Effector memory CD8-positive, alpha-beta T cell (primary cell): ENCODE measurements at regions not wholly inside any gene's neighbourhood (a gene's known extent, or its start where the extent isn't known, plus 50 kb on each side); places are given as distances from the start of the nearest gene placed in this dataset.

ENCODE experiments used
- ATAC-seq: fragments of 150-1000 bp; cut with Tn5 transposase; replicated peaks from 2 replicates; pipeline ENCODE4 v1.10.0; 2021; ENCODE audit warnings: mild to moderate bottlenecking, moderate library complexity
- DNase-seq, 3 experiments: peaks; one replicate each; pipeline ENCODE4 v3.0.0; 2021
- H3K27ac Mint-ChIP-seq, 2 donors: one replicate each; pipeline ENCODE4 v1.8.0; 2022; ENCODE audit warnings: mild to moderate bottlenecking in 2 of 2, mixed read lengths in 2 of 2, moderate library complexity in 2 of 2
- H3K27me3 Mint-ChIP-seq, 2 donors: one replicate each; pipeline ENCODE4 v1.8.0; 2022; ENCODE audit warnings: mixed read lengths in 2 of 2
- H3K36me3 Mint-ChIP-seq: one replicate; pipeline ENCODE4 v1.8.0; 2022; ENCODE audit warnings: mild to moderate bottlenecking, moderate library complexity, mixed read lengths; ENCODE audit not compliant: insufficient read depth
- H3K4me1 Mint-ChIP-seq, 2 donors: one replicate each; pipeline ENCODE4 v1.8.0; 2022; ENCODE audit warnings: low read depth in 2 of 2, mixed read lengths in 2 of 2
- H3K4me3 Mint-ChIP-seq, 2 donors: one replicate each; pipeline ENCODE4 v1.8.0; 2022; ENCODE audit warnings: mild to moderate bottlenecking in 2 of 2, mixed read lengths in 2 of 2, moderate library complexity in 2 of 2
- H3K9me3 Mint-ChIP-seq, 2 donors: one replicate each; pipeline ENCODE4 v1.8.0; 2022; ENCODE audit warnings: mixed read lengths in 2 of 2

DNA sequence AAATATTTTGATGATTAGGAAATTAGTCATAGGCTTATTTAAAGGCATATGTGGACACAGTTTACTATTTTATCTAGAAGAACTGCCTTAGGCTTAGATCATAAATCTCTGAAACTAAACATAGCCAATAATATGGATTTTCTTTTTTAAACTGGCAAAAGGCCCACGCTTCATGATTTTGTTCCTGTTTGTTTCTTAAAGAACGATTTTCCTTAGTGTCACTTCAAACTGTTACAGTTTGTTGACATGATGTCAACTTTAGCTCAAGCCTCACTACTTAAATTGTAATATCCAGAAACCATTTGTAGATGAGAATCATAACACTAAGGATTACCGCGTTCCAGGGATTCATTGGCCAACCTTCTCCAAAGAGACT, 322.6 kb downstream of the HHIPL2 start:
- no peak overlapping the region for H3K4me3 Mint-ChIP-seq
- no peaks in the 10 kb centered on the region for H3K9me3 Mint-ChIP-seq
- no peaks in the 10 kb centered on the region for H3K36me3 Mint-ChIP-seq
- DNase-seq = no peak
- H3K4me1 Mint-ChIP-seq = no peaks in the 10 kb centered on the region
- ATAC-seq = no peak
- no peak overlapping the region for H3K27ac Mint-ChIP-seq
- peaks cover 19 to 27% of the 10 kb centered on the region in 2 donors for H3K27me3 Mint-ChIP-seq

DNA sequence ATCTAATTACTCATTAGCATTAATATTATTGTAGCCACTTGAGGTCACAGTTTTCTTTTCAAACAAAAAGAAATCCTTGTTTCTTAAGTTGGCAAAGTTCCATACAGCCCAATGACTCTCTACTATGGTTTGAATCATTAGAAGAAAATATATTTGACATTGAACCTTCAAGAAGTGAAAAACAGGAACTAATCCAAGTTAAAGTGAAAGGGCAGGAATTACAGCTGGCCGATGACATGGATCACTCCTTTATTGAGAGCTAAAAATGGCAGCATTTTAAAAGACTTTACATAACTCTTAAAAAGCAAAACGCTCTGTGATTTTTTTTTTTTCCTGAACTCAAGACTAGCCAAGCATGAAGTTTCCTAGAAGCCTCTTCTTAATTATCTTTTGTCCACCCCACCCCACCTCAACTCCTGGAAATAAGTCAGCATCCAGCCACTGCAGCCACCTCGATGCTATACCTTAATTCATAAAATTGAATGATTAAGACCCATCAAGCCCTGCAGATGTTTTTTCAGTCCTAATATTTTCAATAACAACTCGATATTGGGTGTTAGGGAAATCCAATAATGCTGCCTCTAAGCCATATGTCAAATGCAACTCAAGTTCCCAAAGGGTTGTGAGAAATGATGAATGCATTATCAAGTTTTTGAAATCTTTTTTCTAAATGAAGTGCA, 323.1 kb downstream of the HHIPL2 start:
- H3K4me3 Mint-ChIP-seq = no peak overlapping the region
- no peaks in the 10 kb centered on the region for H3K4me1 Mint-ChIP-seq
- no peak for DNase-seq
- no peak overlapping the region for H3K27ac Mint-ChIP-seq
- H3K9me3 Mint-ChIP-seq = no peaks in the 10 kb centered on the region
- H3K36me3 Mint-ChIP-seq = no peaks in the 10 kb centered on the region
- H3K27me3 Mint-ChIP-seq = peaks cover 19 to 22% of the 10 kb centered on the region in 2 donors
- ATAC-seq = no peak

DNA sequence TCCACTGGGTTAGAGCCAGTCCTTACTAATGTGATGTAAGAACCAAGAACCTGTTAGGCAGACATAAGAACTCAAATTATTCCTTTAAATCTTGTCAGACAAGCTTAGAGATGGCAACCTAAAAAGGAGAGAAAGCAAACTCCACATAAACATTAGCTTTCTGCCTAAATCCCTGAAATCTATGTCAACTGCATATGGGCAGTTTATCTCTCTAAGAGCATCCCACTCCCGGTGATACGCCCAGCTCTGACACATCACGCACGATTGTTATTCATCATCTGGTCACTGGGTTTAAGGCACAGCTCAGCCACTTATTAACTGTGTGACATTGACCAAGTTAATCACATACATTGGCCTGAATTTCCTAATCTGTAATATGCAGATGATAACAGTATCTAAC, 323.7 kb downstream of the HHIPL2 start:
- H3K27ac Mint-ChIP-seq = no peak overlapping the region
- no peak overlapping the region for H3K4me3 Mint-ChIP-seq
- ATAC-seq = no peak
- no peaks in the 10 kb centered on the region for H3K36me3 Mint-ChIP-seq
- H3K4me1 Mint-ChIP-seq = no peaks in the 10 kb centered on the region
- DNase-seq = no peak
- peaks cover 13 to 15% of the 10 kb centered on the region in 2 donors for H3K27me3 Mint-ChIP-seq
- H3K9me3 Mint-ChIP-seq = no peaks in the 10 kb centered on the region

DNA sequence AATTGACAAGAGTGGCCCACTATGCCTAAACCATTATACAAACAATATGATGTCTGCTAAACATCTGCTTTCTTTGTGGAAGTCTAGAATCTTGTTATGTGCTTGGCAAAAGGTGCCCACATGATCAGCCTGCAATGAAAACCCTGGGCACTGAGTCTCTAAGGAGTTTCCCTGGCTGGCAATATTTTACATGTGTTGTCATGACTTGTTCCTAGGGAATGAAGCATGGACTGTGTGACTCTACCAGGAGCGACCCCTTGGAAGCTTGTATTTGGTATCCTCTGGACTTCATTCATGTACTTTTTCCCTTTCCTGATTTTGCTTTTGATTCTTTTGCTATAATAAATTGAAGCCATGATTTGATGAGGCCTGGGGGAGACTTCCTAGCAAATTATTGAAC, 324.9 kb downstream of the HHIPL2 start:
- DNase-seq (no peak), ATAC-seq (no peak)
- H3K4me1 Mint-ChIP-seq = no peaks in the 10 kb centered on the region
- H3K27me3 Mint-ChIP-seq = peaks cover 20 to 23% of the 10 kb centered on the region in 2 donors
- no peak overlapping the region for H3K27ac Mint-ChIP-seq
- H3K9me3 Mint-ChIP-seq = no peaks in the 10 kb centered on the region
- H3K4me3 Mint-ChIP-seq = no peak overlapping the region
- no peaks in the 10 kb centered on the region for H3K36me3 Mint-ChIP-seq

DNA sequence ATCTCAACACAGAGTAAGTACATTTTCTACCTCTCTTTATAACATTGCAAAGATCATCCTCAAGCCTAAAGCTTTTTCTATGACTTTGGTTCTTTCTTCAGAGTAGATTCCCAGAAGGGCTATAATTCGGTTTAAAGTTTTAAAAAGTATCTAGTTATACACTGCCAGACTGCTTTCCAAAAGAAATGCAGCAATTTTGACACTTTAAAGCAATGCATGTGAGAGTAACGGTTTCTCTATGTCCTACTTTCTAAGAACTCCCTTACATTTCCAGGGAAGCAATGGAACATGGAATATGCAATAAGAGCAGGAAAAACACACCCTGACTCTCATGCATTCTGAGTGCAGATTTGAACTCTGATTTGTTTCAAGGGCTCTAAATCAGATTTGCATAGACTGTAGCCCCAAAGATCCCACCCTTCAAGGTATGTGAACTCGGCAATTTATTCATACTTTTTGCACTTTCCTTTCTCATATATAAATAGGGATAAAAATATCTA, 331.6 kb downstream of the HHIPL2 start:
- ATAC-seq (no peak), DNase-seq (no peak)
- peaks cover 26 to 42% of the 10 kb centered on the region in 2 donors for H3K27me3 Mint-ChIP-seq
- no peaks in the 10 kb centered on the region for H3K36me3 Mint-ChIP-seq
- H3K4me1 Mint-ChIP-seq = no peaks in the 10 kb centered on the region
- H3K27ac Mint-ChIP-seq = no peak overlapping the region
- H3K9me3 Mint-ChIP-seq = no peaks in the 10 kb centered on the region
- H3K4me3 Mint-ChIP-seq = no peak overlapping the region

DNA sequence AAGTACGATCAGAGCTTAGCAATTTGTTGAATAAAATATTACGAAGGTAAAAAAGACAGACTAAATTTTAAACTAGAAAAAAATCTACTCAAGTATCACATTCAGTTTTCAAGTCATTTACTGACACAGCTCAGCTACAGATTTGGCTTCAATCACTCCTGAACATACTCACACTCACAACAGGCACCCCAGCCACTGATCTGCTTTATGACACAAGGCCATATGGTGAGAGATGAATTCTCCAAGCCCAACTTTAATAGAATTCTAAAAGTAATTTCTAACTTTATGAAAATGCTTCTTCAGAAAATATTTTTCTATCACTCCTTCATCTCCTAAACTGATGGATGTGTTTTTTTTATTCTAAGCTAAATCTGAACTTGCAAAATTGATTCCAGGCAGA, 337.1 kb downstream of the HHIPL2 start:
- Mint-ChIP-seq H3K27me3 (peaks cover 26 to 35% of the 10 kb centered on the region in 2 donors), H3K27ac (no peak overlapping the region), H3K4me1 (no peaks in the 10 kb centered on the region), H3K36me3 (no peaks in the 10 kb centered on the region), H3K4me3 (no peak overlapping the region), H3K9me3 (no peaks in the 10 kb centered on the region)
- no peak for DNase-seq
- no peak for ATAC-seq

DNA sequence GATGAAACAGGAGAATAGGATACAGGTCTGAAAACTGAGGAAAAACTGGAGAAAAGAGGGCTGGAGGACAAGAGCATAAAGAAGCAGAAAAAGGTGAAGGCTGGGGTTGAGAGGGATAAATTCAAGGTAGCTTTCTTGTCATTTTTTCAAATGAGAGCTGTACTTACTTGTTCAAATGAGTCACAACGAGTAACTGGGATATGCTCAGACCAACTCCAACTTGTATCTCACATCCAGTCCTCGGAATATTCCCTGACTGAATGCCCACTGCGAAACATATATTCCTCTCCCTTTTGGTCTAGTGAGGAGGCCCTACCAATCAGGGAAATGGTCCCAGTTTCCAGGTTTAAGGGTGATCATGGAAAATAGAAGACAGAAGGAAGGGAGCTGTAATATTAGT, 343.4 kb downstream of the HHIPL2 start:
- no peaks in the 10 kb centered on the region for H3K36me3 Mint-ChIP-seq
- ATAC-seq = no peak
- no peaks in the 10 kb centered on the region for H3K4me1 Mint-ChIP-seq
- no peak overlapping the region for H3K4me3 Mint-ChIP-seq
- H3K27ac Mint-ChIP-seq = no peak overlapping the region
- DNase-seq = no peak
- H3K27me3 Mint-ChIP-seq = peaks cover 10 to 11% of the 10 kb centered on the region in 2 donors
- no peaks in the 10 kb centered on the region for H3K9me3 Mint-ChIP-seq

DNA sequence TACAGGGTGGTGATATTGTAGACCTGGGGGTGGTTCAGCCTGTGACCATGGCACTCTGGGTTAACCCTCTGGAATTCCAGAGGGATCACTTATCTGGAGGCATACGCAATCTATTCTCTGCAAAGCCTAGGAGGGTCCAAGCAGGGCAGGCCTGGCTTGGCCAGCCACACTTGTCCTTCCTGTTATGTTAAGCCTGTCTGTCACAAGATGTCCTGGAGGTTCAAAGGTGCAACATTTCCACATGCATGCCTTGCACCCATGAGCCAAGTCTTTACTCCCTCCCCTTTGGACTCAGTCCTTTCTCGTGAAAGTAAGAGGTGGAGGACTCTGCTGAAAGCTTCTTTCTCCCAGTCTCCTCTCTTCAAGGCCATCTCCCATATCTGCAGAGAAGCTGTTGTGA, 345.1 kb downstream of the HHIPL2 start:
- Mint-ChIP-seq H3K9me3 (no peaks in the 10 kb centered on the region), H3K4me3 (no peak overlapping the region), H3K27me3 (peaks cover 12 to 13% of the 10 kb centered on the region in 2 donors), H3K4me1 (no peaks in the 10 kb centered on the region), H3K27ac (no peak overlapping the region), H3K36me3 (no peaks in the 10 kb centered on the region)
- DNase-seq = no peak
- no peak for ATAC-seq

DNA sequence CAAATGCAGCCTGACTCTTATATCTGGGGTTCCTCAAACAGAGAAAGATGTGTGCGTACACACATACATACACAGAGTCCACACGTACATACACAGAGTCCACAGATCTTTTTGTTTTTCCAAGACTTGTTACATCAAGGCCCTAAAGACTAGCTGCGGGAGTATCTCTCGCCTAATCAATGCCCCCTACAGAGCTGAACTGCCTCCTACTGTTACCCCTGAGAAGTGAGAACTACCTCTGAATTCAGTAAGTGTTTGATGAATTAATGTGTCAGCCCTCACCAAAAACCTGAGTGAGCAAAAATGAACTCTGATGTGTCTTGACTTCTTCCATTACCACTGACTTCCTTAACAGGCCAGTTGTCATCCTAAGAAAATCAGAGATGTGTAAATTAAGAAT, 351.2 kb downstream of the HHIPL2 start:
- ATAC-seq (no peak), DNase-seq (no peak)
- no peak overlapping the region for H3K4me3 Mint-ChIP-seq
- no peaks in the 10 kb centered on the region for H3K36me3 Mint-ChIP-seq
- no peaks in the 10 kb centered on the region for H3K4me1 Mint-ChIP-seq
- no peaks in the 10 kb centered on the region for H3K9me3 Mint-ChIP-seq
- H3K27me3 Mint-ChIP-seq = peaks cover 13 to 16% of the 10 kb centered on the region in 2 donors
- H3K27ac Mint-ChIP-seq = no peak overlapping the region

DNA sequence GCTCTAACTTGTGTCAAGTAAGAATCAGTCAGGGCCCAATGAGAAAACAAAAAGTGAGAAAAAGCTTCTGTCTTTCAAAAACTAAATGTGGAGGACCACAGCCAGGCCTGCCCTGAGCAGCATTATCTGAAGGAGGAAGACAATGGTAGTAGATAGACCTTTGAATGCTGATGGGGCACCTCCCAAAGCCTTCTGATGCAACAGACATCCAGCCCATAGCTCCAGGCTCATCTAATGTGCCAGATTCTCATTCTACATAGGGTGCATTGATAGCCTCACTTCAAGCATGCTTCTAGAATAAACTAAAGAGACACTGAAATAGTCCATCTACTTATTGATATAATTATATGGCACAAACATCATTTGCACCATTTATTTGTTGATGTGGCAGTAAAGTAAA, 351.6 kb downstream of the HHIPL2 start:
- Mint-ChIP-seq H3K4me3 (no peak overlapping the region), H3K4me1 (no peaks in the 10 kb centered on the region), H3K27me3 (peaks cover 13 to 19% of the 10 kb centered on the region in 2 donors), H3K27ac (no peak overlapping the region), H3K9me3 (no peaks in the 10 kb centered on the region), H3K36me3 (no peaks in the 10 kb centered on the region)
- ATAC-seq = no peak
- no peak for DNase-seq

DNA sequence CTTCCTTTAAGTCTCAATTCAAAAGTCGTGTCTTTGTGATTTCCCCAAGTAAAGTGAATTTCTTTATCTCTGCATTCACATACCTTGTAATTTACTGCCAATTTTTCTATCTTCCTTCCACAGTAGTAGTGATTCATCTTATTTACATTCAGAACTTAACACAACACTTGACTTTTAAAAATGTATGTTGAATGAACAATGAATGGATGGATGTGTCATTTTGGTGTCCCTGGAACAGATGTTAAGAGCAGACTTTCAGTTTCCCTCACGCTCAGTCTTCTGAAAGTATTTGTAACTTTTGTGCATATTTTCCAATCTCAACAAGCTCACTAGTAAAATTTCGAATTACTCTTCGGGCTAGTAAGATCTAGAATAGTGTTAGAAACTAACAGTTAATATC, 352.0 kb downstream of the HHIPL2 start:
- peaks cover 13 to 19% of the 10 kb centered on the region in 2 donors for H3K27me3 Mint-ChIP-seq
- H3K27ac Mint-ChIP-seq = no peak overlapping the region
- no peak overlapping the region for H3K4me3 Mint-ChIP-seq
- no peaks in the 10 kb centered on the region for H3K9me3 Mint-ChIP-seq
- no peaks in the 10 kb centered on the region for H3K36me3 Mint-ChIP-seq
- H3K4me1 Mint-ChIP-seq = no peaks in the 10 kb centered on the region
- ATAC-seq (no peak), DNase-seq (no peak)

DNA sequence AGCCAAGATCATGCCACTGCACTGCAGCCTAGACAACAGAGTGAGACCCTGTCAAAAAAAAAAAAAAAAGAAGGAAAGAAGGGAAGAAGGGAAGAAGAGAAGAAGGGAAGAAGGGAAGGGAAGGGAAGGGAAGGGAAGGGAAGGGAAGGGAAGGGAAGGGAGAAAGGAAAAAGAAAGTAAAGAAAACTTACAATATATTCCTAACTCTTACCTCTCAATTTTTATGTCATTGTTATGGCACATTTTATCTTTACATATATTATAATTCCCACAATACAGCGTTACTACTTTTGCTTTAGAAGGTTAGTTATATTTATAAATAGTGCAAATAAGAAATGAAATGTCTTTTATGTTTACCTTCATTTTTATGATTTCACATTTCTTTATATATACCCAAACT, 358.7 kb downstream of the HHIPL2 start:
- H3K27ac Mint-ChIP-seq = no peak overlapping the region
- no peaks in the 10 kb centered on the region for H3K4me1 Mint-ChIP-seq
- H3K9me3 Mint-ChIP-seq = no peaks in the 10 kb centered on the region
- no peak for ATAC-seq
- H3K27me3 Mint-ChIP-seq = peaks cover 0 to 30% of the 10 kb centered on the region in 2 donors
- DNase-seq = no peak
- no peak overlapping the region for H3K4me3 Mint-ChIP-seq
- no peaks in the 10 kb centered on the region for H3K36me3 Mint-ChIP-seq

DNA sequence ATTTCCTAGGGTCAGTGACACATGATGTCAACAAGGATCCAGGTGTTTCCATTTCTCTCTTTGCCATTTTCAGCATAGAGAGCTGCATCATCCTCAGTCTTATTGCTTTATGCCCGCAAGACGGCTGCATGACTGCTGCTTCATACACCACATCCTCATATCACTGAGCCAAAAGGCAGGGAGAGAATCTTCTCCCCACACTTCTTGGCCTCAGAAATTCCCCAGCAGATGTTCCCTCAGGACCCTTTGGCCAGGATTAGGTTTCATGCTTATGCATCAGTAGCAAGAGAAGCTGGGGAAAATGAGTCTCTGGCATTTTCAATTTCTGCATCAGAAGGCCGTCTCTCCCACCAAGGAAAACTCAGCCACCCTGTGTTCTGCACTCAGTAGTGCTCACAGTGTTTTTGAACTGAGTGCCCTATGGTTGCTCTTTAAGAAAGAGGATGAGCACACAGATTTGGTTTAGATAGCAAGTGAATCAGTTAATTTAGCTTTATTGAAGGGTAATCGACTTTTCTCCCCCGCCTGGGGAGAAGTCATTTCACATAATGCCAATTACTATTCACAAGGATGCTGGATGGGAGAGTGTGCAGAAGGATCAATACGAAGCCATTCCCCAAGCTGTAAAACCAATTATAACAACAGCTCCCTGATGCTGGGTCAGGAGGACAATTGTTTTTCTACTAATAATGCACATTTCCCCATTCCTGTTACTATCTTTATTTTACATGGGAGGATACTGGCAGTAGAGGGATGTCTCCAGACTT, 360.2 kb downstream of the HHIPL2 start:
- Mint-ChIP-seq H3K4me1 (no peaks in the 10 kb centered on the region), H3K9me3 (no peaks in the 10 kb centered on the region), H3K4me3 (no peak overlapping the region), H3K27me3 (peaks cover 0 to 32% of the 10 kb centered on the region in 2 donors), H3K36me3 (no peaks in the 10 kb centered on the region), H3K27ac (no peak overlapping the region)
- no peak for DNase-seq
- ATAC-seq = no peak

DNA sequence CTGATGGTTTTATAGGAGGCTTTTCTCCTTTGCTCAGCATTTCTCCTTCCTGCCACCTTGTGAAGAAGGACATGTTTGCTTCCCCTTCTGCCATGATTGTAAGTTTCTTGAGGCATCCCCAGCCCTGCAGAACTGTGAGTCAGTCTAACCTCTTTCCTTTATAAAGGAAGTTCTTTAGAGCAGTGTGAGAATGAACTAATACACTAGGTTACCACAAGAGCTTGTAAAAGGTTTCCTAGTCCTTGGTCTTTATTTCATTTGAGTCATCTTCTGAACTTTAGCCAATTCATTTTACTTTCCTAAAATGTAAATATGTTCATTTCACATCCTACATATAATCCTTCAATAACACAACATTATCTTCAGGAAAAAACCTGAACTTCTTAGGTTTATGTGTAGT, 365.3 kb downstream of the HHIPL2 start:
- no peaks in the 10 kb centered on the region for H3K4me1 Mint-ChIP-seq
- ATAC-seq = no peak
- DNase-seq = no peak
- no peak overlapping the region for H3K4me3 Mint-ChIP-seq
- no peak overlapping the region for H3K27ac Mint-ChIP-seq
- peaks cover 0 to 2% of the 10 kb centered on the region in 2 donors for H3K9me3 Mint-ChIP-seq
- H3K27me3 Mint-ChIP-seq = peaks cover 8 to 36% of the 10 kb centered on the region in 2 donors
- no peaks in the 10 kb centered on the region for H3K36me3 Mint-ChIP-seq
